ENCODE measurements at regions not wholly inside any gene's neighbourhood (a gene's known extent, or its start where the extent isn't known, plus 50 kb on each side); places are given as distances from the start of the nearest gene placed in this dataset.

GRCh38 chr2:150608341-150608740, 120.9 kb upstream of the RND3 start:
- Histone ChIP-seq H3K4me3 (ENCODE audit: low read depth in 1 of 3, low read length in 3 of 3) (no peak overlapping the region), H3K9ac (ENCODE audit: low read depth in 1 of 2, low read length in 2 of 2) (no peak overlapping the region), H3K4me1 (ENCODE audit: control insufficient read depth in 4 of 4, insufficient read depth in 4 of 4, low read length in 3 of 4) (peaks cover 0 to 8% (median 6%) of the 10 kb centered on the region in 4 donors), H3K27me3 (ENCODE audit: control insufficient read depth in 4 of 4, insufficient read depth in 4 of 4, low read length in 3 of 4) (no peaks in the 10 kb centered on the region), H3K9me3 (ENCODE audit: control insufficient read depth in 4 of 4, low read length in 3 of 4) (no peaks in the 10 kb centered on the region), H3K27ac (ENCODE audit: low read depth in 1 of 2, low read length in 2 of 2) (no peak overlapping the region), H3K36me3 (ENCODE audit: control insufficient read depth in 4 of 4, insufficient read depth in 3 of 4, low read depth in 1 of 4, low read length in 3 of 4) (no peaks in the 10 kb centered on the region)
- no peak for TF ChIP-seq REST (IDR thresholded peaks at IDR 0.05)
- TF ChIP-seq EGR1 (IDR thresholded peaks at IDR 0.05; ENCODE audit: low read depth in 2 of 2), result no peak
- TF ChIP-seq RXRA (IDR thresholded peaks at IDR 0.05), result no peak
- TF ChIP-seq, protein P1, sequence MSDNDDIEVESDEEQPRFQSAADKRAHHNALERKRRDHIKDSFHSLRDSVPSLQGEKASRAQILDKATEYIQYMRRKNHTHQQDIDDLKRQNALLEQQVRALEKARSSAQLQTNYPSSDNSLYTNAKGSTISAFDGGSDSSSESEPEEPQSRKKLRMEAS (IDR thresholded peaks at IDR 0.05), result no peak
- TF ChIP-seq, protein P2, sequence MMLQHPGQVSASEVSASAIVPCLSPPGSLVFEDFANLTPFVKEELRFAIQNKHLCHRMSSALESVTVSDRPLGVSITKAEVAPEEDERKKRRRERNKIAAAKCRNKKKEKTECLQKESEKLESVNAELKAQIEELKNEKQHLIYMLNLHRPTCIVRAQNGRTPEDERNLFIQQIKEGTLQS (IDR thresholded peaks at IDR 0.05), result no peak
- no peak for TF ChIP-seq CTCF (IDR thresholded peaks at IDR 0.05; ENCODE audit: low read depth, low read length, missing input control)
- no peak for TF ChIP-seq HNF4G (IDR thresholded peaks at IDR 0.05)
- TF ChIP-seq SP1 (IDR thresholded peaks at IDR 0.05), result no peak
- TF ChIP-seq GABPA (IDR thresholded peaks at IDR 0.05 in 1 of 2, conservative IDR thresholded peaks at IDR 0.05 in 1 of 2), result no peak
- TF ChIP-seq JUND (IDR thresholded peaks at IDR 0.05), result no peak
- WGBS, result 87% methylated on average over 1 of the region's 1 CpG
- DNase-seq (ENCODE audit: low spot score), result no peak

GRCh38 chr2:150607390-150607811, 119.9 kb upstream of the RND3 start:
- Histone ChIP-seq H3K9me3 (ENCODE audit: control insufficient read depth in 4 of 4, low read length in 3 of 4) (no peaks in the 10 kb centered on the region), H3K27me3 (ENCODE audit: control insufficient read depth in 4 of 4, insufficient read depth in 4 of 4, low read length in 3 of 4) (no peaks in the 10 kb centered on the region), H3K27ac (ENCODE audit: low read depth in 1 of 2, low read length in 2 of 2) (no peak overlapping the region), H3K4me3 (ENCODE audit: low read depth in 1 of 3, low read length in 3 of 3) (no peak overlapping the region), H3K36me3 (ENCODE audit: control insufficient read depth in 4 of 4, insufficient read depth in 3 of 4, low read depth in 1 of 4, low read length in 3 of 4) (no peaks in the 10 kb centered on the region), H3K4me1 (ENCODE audit: control insufficient read depth in 4 of 4, insufficient read depth in 4 of 4, low read length in 3 of 4) (no peaks in the 10 kb centered on the region), H3K9ac (ENCODE audit: low read depth in 1 of 2, low read length in 2 of 2) (no peak overlapping the region)
- no peak for TF ChIP-seq CTCF (IDR thresholded peaks at IDR 0.05; ENCODE audit: low read depth, low read length, missing input control)
- TF ChIP-seq RAD21 (IDR thresholded peaks at IDR 0.05), result no peak
- TF ChIP-seq EGR1 (IDR thresholded peaks at IDR 0.05; ENCODE audit: low read depth in 2 of 2), result no peak
- no peak for TF ChIP-seq FOXA2 (IDR thresholded peaks at IDR 0.05)
- DNase-seq (ENCODE audit: low spot score), result no peak

All from liver (tissue), 8 donors.